ENCODE measurements at regions not wholly inside any gene's neighbourhood (a gene's known extent, or its start where the extent isn't known, plus 50 kb on each side); places are given as distances from the start of the nearest gene placed in this dataset.

- H3K4me3 ChIP-seq (ENCODE audit: low read depth, low read length) = no peak overlapping the region
- no peak for TF ChIP-seq CTCF (IDR thresholded peaks at IDR 0.05; ENCODE audit: low read depth, low read length)
These were observed 580.4 kb upstream of the KCND2 start for GRCh38 chr7:119692541-119692940.

- no peak overlapping the region for H3K4me3 ChIP-seq (ENCODE audit: low read depth, low read length)
- TF ChIP-seq CTCF (IDR thresholded peaks at IDR 0.05; ENCODE audit: low read depth, low read length) = no peak
These were observed 578.5 kb upstream of the KCND2 start for GRCh38 chr7:119694506-119694905.

GRCh38 chr7:119696336-119696735 lies 576.6 kb upstream of the KCND2 start:
- TF ChIP-seq CTCF (IDR thresholded peaks at IDR 0.05; ENCODE audit: low read depth, low read length) = no peak

GRCh38 chr7:119703895-119704294 lies 569.1 kb upstream of the KCND2 start:
- H3K4me3 ChIP-seq (ENCODE audit: low read depth, low read length) = no peak overlapping the region
- no peak for TF ChIP-seq CTCF (IDR thresholded peaks at IDR 0.05; ENCODE audit: low read depth, low read length)

More at GRCh38 chr7:119696336-119696735, 576.6 kb upstream of the KCND2 start:
- no peak overlapping the region for H3K4me3 ChIP-seq (ENCODE audit: low read depth, low read length)

- H3K4me3 ChIP-seq (ENCODE audit: low read depth, low read length) = no peak overlapping the region
- no peak for TF ChIP-seq CTCF (IDR thresholded peaks at IDR 0.05; ENCODE audit: low read depth, low read length)
These were observed 566.4 kb upstream of the KCND2 start for GRCh38 chr7:119706608-119707007.

- H3K4me3 ChIP-seq (ENCODE audit: low read depth, low read length) = no peak overlapping the region
- TF ChIP-seq CTCF (IDR thresholded peaks at IDR 0.05; ENCODE audit: low read depth, low read length) = no peak
These were observed 564.1 kb upstream of the KCND2 start for GRCh38 chr7:119708891-119709290.

GRCh38 chr7:119711104-119711503 lies 561.9 kb upstream of the KCND2 start:
- TF ChIP-seq CTCF (IDR thresholded peaks at IDR 0.05; ENCODE audit: low read depth, low read length) = no peak

More at GRCh38 chr7:119711104-119711503, 561.9 kb upstream of the KCND2 start:
- no peak overlapping the region for H3K4me3 ChIP-seq (ENCODE audit: low read depth, low read length)
